ENCODE measurements at regions not wholly inside any gene's neighbourhood (a gene's known extent, or its start where the extent isn't known, plus 50 kb on each side); places are given as distances from the start of the nearest gene placed in this dataset.
"Not testable (repeated sequence)": the region's sequence is repeated elsewhere in the genome, so short reads cannot be mapped to it uniquely, and the experiment has no call there.

GRCh38 chr4:137425281-137425680, 107.0 kb downstream of the PCDH18 start:
- Histone ChIP-seq H3K4me3 (ENCODE audit: low read depth, low read length) (no peak overlapping the region), H3K36me3 (ENCODE audit: insufficient read depth) (no peaks in the 10 kb centered on the region), H3K27ac (ENCODE audit: low read depth) (no peak overlapping the region), H3K4me1 (ENCODE audit: insufficient read depth) (no peaks in the 10 kb centered on the region)
- no peak for DNase-seq (ENCODE audit: extremely low spot score)

DNA sequence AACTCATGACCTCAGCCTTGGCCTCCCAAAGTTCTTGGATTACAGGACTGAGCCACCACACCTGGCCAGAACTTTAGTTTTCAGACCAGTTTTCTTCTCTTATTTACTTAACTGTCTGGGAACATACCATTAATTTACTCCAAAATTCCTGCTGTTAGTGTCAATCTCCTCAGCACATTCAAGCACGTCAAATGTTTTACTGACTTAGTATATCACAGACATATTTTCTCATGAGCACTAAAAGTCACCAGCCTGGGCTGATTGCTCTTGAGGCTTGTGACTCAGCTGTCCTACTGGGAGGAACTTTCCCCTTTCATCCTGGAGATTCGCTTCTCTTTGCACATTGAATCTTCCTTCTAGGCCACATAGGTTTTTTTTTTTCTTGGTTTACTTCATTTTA, 109.6 kb downstream of the PCDH18 start:
- DNase-seq (ENCODE audit: extremely low spot score): no peak
- no peak overlapping the region for H3K27ac ChIP-seq (ENCODE audit: low read depth)
- H3K4me1 ChIP-seq (ENCODE audit: insufficient read depth): no peaks in the 10 kb centered on the region
- WGBS: 97% methylated on average over 2 of the region's 2 CpGs
- H3K36me3 ChIP-seq (ENCODE audit: insufficient read depth): no peaks in the 10 kb centered on the region
- H3K4me3 ChIP-seq (ENCODE audit: low read depth, low read length): no peak overlapping the region

GRCh38 chr4:137421796-137422195, 110.5 kb downstream of the PCDH18 start:
- Histone ChIP-seq H3K4me1 (ENCODE audit: insufficient read depth) (no peaks in the 10 kb centered on the region), H3K27ac (ENCODE audit: low read depth) (no peak overlapping the region), H3K4me3 (ENCODE audit: low read depth, low read length) (no peak overlapping the region), H3K36me3 (ENCODE audit: insufficient read depth) (no peaks in the 10 kb centered on the region)
- WGBS: 96% methylated on average over 8 of the region's 8 CpGs
- DNase-seq (ENCODE audit: extremely low spot score): no peak

- H3K27ac ChIP-seq (ENCODE audit: low read depth): no peak overlapping the region
- H3K36me3 ChIP-seq (ENCODE audit: insufficient read depth): no peaks in the 10 kb centered on the region
- no peak overlapping the region for H3K4me3 ChIP-seq (ENCODE audit: low read depth, low read length)
- WGBS: 97% methylated on average over 43 of the region's 43 CpGs
- H3K4me1 ChIP-seq (ENCODE audit: insufficient read depth): no peaks in the 10 kb centered on the region
- DNase-seq (ENCODE audit: extremely low spot score): no peak
Observed at GRCh38 chr4:137420901-137421396, 111.3 kb downstream of the PCDH18 start.

GRCh38 chr4:137417676-137418075, 114.6 kb downstream of the PCDH18 start:
- 89% methylated on average over 2 of the region's 2 CpGs for WGBS
- H3K4me3 ChIP-seq (ENCODE audit: low read depth, low read length): no peak overlapping the region

GRCh38 chr4:137414802-137415201, 117.5 kb downstream of the PCDH18 start:
- no peak for DNase-seq (ENCODE audit: extremely low spot score)
- WGBS: 93% methylated on average over 2 of the region's 2 CpGs
- Histone ChIP-seq H3K4me3 (ENCODE audit: low read depth, low read length) (no peak overlapping the region), H3K27ac (ENCODE audit: low read depth) (no peak overlapping the region), H3K36me3 (ENCODE audit: insufficient read depth) (no peaks in the 10 kb centered on the region), H3K4me1 (ENCODE audit: insufficient read depth) (no peaks in the 10 kb centered on the region)

More at GRCh38 chr4:137417676-137418075, 114.6 kb downstream of the PCDH18 start:
- Histone ChIP-seq H3K27ac (ENCODE audit: low read depth) (no peak overlapping the region), H3K4me1 (ENCODE audit: insufficient read depth) (no peaks in the 10 kb centered on the region), H3K36me3 (ENCODE audit: insufficient read depth) (no peaks in the 10 kb centered on the region)
- no peak for DNase-seq (ENCODE audit: extremely low spot score)

GRCh38 chr4:137408527-137409177, 123.6 kb downstream of the PCDH18 start:
- Histone ChIP-seq H3K36me3 (ENCODE audit: insufficient read depth) (no peaks in the 10 kb centered on the region), H3K4me1 (ENCODE audit: insufficient read depth) (no peaks in the 10 kb centered on the region), H3K4me3 (ENCODE audit: low read depth, low read length) (no peak overlapping the region), H3K27ac (ENCODE audit: low read depth) (no peak overlapping the region)
- 69% methylated on average over 2 of the region's 2 CpGs for WGBS
- DNase-seq (ENCODE audit: extremely low spot score): no peak

- WGBS: 97% methylated on average over 9 of the region's 9 CpGs
- not testable (repeated sequence) for H3K4me1 ChIP-seq (ENCODE audit: insufficient read depth); H3K27ac ChIP-seq (ENCODE audit: low read depth); DNase-seq (ENCODE audit: extremely low spot score); H3K4me3 ChIP-seq (ENCODE audit: low read depth, low read length); H3K36me3 ChIP-seq (ENCODE audit: insufficient read depth)
Observed at GRCh38 chr4:137405833-137406232, 126.5 kb downstream of the PCDH18 start.

DNA sequence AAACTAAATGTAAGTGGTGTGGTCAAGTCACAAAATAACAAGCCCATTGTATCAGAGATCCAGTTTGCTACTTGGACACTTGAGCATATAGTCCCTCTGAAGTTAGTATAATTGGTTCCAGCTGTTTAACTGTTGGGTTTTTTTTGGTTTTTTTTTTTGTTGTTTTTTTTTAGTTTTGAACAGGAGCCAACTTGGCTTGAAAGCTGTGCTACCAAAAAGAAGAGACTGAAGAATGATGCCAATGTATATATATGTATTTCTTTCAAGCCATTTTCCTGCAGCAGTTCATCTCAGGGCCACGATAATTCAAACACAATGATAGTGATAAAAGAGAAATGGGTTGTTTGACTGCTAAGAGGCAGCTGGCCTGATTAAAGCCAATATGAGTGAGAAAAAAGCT, 138.3 kb downstream of the PCDH18 start:
- Histone ChIP-seq H3K27ac (ENCODE audit: low read depth) (no peak overlapping the region), H3K4me3 (ENCODE audit: low read depth, low read length) (no peak overlapping the region), H3K36me3 (ENCODE audit: insufficient read depth) (no peaks in the 10 kb centered on the region), H3K4me1 (ENCODE audit: insufficient read depth) (no peaks in the 10 kb centered on the region)
- 52% methylated on average over 1 of the region's 1 CpG for WGBS
- DNase-seq (ENCODE audit: extremely low spot score): no peak

GRCh38 chr4:137393044-137393443, 139.2 kb downstream of the PCDH18 start:
- no peaks in the 10 kb centered on the region for H3K4me1 ChIP-seq (ENCODE audit: insufficient read depth)
- 36% methylated on average over 2 of the region's 2 CpGs for WGBS
- H3K4me3 ChIP-seq (ENCODE audit: low read depth, low read length): no peak overlapping the region
- no peaks in the 10 kb centered on the region for H3K36me3 ChIP-seq (ENCODE audit: insufficient read depth)
- H3K27ac ChIP-seq (ENCODE audit: low read depth): no peak overlapping the region
- DNase-seq (ENCODE audit: extremely low spot score): no peak

DNA sequence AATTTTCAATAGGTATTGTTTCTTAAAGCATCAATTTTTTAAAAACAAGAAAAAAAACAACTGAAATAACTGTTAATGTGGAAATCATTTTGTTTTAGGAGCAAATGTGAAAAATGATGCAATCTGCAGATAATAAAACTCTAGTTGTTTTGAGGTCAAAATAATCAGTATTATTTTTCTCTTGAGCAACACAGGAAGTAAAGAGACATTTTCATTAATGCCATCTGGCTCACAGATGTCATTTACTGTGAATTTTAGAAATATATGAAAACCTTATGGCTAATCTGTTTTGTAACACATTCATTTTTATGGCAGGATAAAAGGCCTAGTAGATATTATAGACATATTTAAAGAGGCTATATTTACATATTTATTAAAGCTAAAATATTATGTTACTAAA, 141.6 kb downstream of the PCDH18 start:
- H3K4me3 ChIP-seq (ENCODE audit: low read depth, low read length): no peak overlapping the region
- DNase-seq (ENCODE audit: extremely low spot score): no peak
- no peaks in the 10 kb centered on the region for H3K4me1 ChIP-seq (ENCODE audit: insufficient read depth)
- no peak overlapping the region for H3K27ac ChIP-seq (ENCODE audit: low read depth)
- no peaks in the 10 kb centered on the region for H3K36me3 ChIP-seq (ENCODE audit: insufficient read depth)

DNA sequence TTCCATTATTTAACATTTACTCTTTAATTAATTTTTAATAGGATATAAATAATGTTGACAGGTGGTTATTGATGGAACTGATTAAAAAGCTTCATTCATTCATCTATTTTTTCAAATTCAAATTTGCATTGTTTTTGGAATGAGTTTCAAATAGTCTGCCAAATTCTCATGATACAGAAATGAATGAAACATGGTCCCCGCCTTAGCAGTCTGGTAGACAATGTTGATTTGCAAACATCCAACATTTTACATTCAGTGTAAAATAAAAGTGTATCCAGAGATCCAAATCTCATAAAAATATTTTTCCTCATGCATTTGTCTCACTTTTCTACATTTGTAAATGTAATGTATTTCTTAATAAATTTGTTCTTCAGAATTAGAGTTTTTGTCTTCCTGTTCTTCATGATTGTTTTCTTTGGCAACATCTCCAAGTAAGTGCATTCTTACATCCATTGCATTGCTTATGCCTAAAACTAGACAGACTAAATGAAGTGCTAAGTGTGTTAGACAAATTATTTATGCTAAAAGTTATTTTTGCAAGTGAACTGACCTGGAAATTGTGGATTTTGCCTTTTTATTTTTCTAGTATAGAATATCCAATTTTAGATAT, 142.3 kb downstream of the PCDH18 start:
- WGBS: 96% methylated on average over 1 of the region's 1 CpG
- H3K36me3 ChIP-seq (ENCODE audit: insufficient read depth): no peaks in the 10 kb centered on the region
- no peak overlapping the region for H3K27ac ChIP-seq (ENCODE audit: low read depth)

GRCh38 chr4:137387924-137388323, 144.4 kb downstream of the PCDH18 start:
- no peaks in the 10 kb centered on the region for H3K36me3 ChIP-seq (ENCODE audit: insufficient read depth)
- H3K4me3 ChIP-seq (ENCODE audit: low read depth, low read length): no peak overlapping the region
- no peak for DNase-seq (ENCODE audit: extremely low spot score)
- H3K4me1 ChIP-seq (ENCODE audit: insufficient read depth): no peaks in the 10 kb centered on the region
- 58% methylated on average over 3 of the region's 3 CpGs for WGBS
- H3K27ac ChIP-seq (ENCODE audit: low read depth): no peak overlapping the region

More for the DNA sequence above, 142.3 kb downstream of the PCDH18 start:
- no peak for DNase-seq (ENCODE audit: extremely low spot score)
- Histone ChIP-seq H3K4me3 (ENCODE audit: low read depth, low read length) (no peak overlapping the region), H3K4me1 (ENCODE audit: insufficient read depth) (no peaks in the 10 kb centered on the region)

DNA sequence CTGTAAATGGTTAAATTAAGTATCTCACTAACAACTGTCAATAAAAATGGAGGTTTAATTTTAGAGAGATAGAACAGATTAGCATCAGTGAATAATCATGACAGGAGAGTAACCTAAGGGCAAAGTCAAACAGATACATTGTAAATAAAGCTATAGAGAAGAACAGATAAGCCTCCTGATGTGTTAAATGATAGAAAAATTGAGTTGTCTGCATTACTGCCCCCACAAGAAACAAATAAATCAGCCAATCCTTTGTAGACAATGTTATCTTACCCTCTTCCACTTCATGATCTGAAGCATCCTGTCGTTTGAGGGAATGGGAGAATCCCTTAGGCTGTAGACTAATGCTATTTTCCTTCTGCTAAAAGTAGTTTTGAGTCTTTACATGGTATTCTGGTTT, 147.8 kb downstream of the PCDH18 start:
- Histone ChIP-seq H3K36me3 (ENCODE audit: insufficient read depth) (no peaks in the 10 kb centered on the region), H3K4me3 (ENCODE audit: low read depth, low read length) (no peak overlapping the region), H3K27ac (ENCODE audit: low read depth) (no peak overlapping the region), H3K4me1 (ENCODE audit: insufficient read depth) (no peaks in the 10 kb centered on the region)
- no peak for DNase-seq (ENCODE audit: extremely low spot score)
- WGBS: 64% methylated on average over 1 of the region's 1 CpG
